ENCODE measurements at regions not wholly inside any gene's neighbourhood (a gene's known extent, or its start where the extent isn't known, plus 50 kb on each side); places are given as distances from the start of the nearest gene placed in this dataset.

DNA sequence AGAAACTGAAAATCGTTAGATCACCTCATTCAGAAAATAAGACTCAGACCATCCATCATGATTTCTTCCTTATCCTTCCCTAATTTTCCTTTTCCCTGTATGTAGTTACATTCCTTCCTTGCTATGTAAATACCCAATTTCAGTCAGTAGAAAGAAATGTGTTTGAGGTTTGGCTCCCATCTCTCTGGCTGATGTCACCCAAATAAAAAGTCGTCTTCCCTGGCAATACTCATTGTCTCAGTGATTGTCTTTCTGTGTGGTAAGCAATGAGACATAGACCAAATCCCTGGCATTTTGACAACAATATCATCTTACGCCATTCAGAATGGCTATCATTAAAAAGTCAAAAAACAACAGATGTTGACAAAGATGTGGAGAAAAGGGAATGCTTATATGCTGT, 303.9 kb upstream of the EDIL3 start:
- TF ChIP-seq POLR2A (IDR thresholded peaks at IDR 0.05; ENCODE audit: low read depth, low read length): no peak
- DNase-seq (ENCODE audit: insufficient read length, low spot score): no peak
- peak; percentile 96 for FAIRE-seq

GRCh38 chr5:84685121-84685894, 300.6 kb upstream of the EDIL3 start:
- no peak for DNase-seq (ENCODE audit: insufficient read length, low spot score)
- TF ChIP-seq POLR2A (IDR thresholded peaks at IDR 0.05; ENCODE audit: low read depth, low read length): no peak
- FAIRE-seq: no peak

DNA sequence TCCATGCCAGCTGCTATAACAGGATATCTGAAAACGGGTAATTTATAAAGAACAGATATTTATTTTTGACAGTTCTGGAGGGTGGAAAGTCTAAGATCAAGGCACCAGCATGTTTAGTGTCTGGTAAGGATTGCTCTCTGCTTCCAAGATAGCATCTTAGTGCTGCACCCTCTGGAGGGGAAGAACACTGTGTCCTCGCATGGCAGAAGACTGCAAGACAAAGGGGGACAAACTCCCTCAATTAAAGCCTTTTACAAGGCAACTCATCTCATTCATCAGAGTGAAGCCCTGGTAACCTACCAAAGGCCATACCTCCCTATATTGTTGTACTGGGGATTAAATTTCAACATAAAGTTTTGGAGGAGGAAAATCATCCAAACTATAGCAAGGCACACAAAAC, 298.9 kb upstream of the EDIL3 start:
- DNase-seq (ENCODE audit: insufficient read length, low spot score) (no peak), FAIRE-seq (no peak)
- TF ChIP-seq POLR2A (IDR thresholded peaks at IDR 0.05; ENCODE audit: low read depth, low read length): no peak

DNA sequence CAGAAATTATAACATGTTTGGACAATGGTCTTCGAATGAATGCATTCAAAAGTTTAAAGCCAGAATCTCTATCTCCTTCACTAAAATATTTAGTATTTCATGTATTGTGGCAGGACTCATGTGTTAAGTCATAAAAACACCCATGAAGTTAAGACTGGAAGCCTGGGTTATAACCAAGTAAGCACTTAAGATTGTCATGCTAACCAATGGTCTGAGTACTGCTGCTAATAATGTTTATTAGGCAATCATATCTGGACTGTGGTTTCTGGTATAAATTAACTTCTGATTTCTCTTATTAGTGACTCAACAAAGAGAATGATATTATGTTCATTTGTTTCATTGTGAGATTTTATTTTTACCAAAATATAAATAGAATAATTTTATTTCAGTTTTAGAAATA, 297.9 kb upstream of the EDIL3 start:
- DNase-seq (ENCODE audit: insufficient read length, low spot score) (no peak), FAIRE-seq (no peak)
- TF ChIP-seq POLR2A (IDR thresholded peaks at IDR 0.05; ENCODE audit: low read depth, low read length): no peak

DNA sequence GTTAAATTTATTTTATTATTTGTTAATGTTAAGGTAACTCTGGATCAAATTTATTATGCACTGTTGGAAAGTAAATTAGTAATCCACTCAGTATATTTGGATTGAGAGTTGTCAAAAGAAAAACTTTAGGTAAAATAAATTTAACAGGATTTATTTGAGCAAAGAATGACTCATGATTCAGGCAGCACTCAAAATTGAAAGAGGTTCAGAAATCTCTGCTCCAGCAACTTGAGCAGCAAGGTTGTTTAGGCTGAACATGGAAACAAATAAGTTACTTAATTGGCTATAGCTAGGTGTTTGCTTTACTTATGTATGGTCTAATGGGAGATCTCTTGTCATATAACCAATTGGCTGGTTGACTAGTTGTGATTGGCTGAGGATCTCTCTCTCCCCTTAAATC, 296.2 kb upstream of the EDIL3 start:
- FAIRE-seq (no peak), DNase-seq (ENCODE audit: insufficient read length, low spot score) (no peak)
- TF ChIP-seq POLR2A (IDR thresholded peaks at IDR 0.05; ENCODE audit: low read depth, low read length): no peak

- FAIRE-seq (no peak), DNase-seq (ENCODE audit: insufficient read length, low spot score) (no peak)
- no peak for TF ChIP-seq POLR2A (IDR thresholded peaks at IDR 0.05; ENCODE audit: low read depth, low read length)
Measured at GRCh38 chr5:84673785-84674184, 289.1 kb upstream of the EDIL3 start.

- FAIRE-seq: no peak
- no peak for DNase-seq (ENCODE audit: insufficient read length, low spot score)
- TF ChIP-seq POLR2A (IDR thresholded peaks at IDR 0.05; ENCODE audit: low read depth, low read length): no peak
Measured at GRCh38 chr5:84667576-84667975, 282.9 kb upstream of the EDIL3 start.

GRCh38 chr5:84650429-84650828, 265.7 kb upstream of the EDIL3 start:
- no peak for TF ChIP-seq POLR2A (IDR thresholded peaks at IDR 0.05; ENCODE audit: low read depth, low read length)
- DNase-seq (ENCODE audit: insufficient read length, low spot score): no peak
- peak; percentile 38 for FAIRE-seq

DNA sequence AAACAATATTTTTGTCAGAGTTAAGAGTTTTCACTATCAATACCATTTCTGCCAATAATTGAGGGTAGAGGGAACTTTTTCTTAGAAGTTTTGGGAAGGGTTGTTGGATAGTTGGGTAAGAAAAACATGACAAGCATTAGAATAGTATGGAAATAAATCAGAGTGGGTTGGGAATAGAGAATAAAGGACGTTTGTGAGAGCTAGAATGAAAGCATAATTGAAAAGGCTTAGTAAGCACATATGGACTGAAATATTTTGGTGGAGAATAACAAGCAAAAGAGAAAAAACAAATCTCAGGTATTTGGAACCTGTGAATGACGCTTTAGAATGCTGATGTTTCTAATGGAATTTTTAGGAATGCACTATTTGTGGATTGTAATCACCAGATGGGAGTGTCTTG, 262.9 kb upstream of the EDIL3 start:
- TF ChIP-seq POLR2A (IDR thresholded peaks at IDR 0.05; ENCODE audit: low read depth, low read length): no peak
- DNase-seq (ENCODE audit: insufficient read length, low spot score) (no peak), FAIRE-seq (no peak)

DNA sequence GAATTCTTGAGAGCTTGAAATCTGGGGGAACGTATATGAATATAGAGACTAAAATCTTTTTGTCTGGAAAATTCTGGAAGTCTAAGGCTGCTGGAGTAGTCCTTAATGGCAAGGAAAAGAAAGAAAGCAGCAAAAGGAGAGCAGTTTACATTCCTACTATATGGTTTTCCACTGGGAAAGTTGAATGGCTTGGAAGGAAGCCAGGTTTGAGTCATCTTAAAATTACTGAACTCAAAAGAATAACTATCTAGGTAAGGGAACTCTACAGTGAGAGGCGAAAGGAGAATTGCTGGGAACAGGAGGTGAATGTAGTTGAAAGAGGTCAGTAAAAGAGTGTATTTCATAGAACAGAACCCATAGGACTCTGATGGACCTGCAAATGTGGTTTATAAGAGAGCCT, 258.1 kb upstream of the EDIL3 start:
- DNase-seq (ENCODE audit: insufficient read length, low spot score) (peak; percentile 9), FAIRE-seq (peak; percentile 95)
- no peak for TF ChIP-seq POLR2A (IDR thresholded peaks at IDR 0.05; ENCODE audit: low read depth, low read length)

GRCh38 chr5:84642324-84642723, 257.6 kb upstream of the EDIL3 start:
- TF ChIP-seq POLR2A (IDR thresholded peaks at IDR 0.05; ENCODE audit: low read depth, low read length): no peak
- FAIRE-seq: peak; percentile 67
- DNase-seq (ENCODE audit: insufficient read length, low spot score): no peak

DNA sequence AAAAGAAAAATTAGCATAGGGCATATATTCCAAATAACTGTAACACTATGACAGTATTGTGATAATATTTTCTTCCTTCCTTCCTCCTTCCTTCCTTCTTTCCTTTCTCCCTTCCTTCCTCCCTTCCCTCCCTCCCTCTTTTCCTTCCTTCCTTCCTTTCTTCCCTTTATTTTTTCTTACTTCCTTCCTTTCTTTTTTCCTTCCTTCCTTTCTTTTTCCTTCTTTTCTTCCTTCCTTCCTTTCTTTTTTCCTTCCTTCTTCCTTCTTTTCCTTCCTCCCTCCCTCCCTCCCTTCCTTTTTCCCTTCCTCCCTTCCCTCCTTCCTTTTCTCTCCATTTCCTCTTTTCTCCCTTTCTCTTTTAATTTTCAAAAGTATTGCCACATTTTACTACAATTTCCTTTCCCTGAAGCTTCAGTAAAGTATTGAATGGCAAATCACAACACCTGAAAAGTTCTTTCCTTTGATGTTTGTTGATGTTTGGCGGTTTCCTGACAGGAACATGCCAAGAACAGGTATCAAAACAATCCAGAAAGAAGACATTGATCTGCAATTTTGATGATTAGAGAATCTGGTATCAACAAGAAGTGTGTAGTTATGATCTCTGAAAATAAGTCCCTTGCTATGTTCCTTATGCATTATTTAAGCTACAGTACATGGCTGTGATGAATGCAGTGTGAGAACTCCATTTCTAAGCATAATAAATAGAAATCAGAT, 253.1 kb upstream of the EDIL3 start:
- no peak for TF ChIP-seq POLR2A (IDR thresholded peaks at IDR 0.05; ENCODE audit: low read depth, low read length)
- no peak for FAIRE-seq
- no peak for DNase-seq (ENCODE audit: insufficient read length, low spot score)

GRCh38 chr5:84635235-84636055, 250.8 kb upstream of the EDIL3 start:
- no peak for DNase-seq (ENCODE audit: insufficient read length, low spot score)
- TF ChIP-seq POLR2A (IDR thresholded peaks at IDR 0.05; ENCODE audit: low read depth, low read length): no peak
- FAIRE-seq: no peak

DNA sequence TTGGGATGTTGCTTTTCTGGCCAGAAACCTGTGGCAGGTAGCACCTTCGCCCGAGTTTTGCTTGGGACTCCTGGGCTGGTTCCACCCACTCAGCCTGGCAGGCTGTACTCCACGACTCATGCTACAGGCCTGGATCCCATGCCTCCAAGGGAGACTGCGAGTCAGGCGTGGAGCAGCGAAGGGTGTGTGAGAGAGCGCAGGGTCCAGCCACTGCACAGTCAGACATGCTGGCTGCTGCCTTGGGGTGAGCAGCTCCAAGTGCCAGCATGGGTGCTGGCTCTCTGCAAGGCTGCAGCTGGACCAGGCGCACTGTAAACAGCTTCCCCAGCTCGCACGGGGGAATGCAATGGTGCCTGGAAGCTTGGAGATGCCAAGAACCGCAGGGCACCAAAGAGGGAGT, 249.6 kb upstream of the EDIL3 start:
- TF ChIP-seq POLR2A (IDR thresholded peaks at IDR 0.05; ENCODE audit: low read depth, low read length): no peak
- DNase-seq (ENCODE audit: insufficient read length, low spot score) (no peak), FAIRE-seq (peak; percentile 58)

Data from H54 (cell line).